C4-2B (cell line): ENCODE measurements at regions not wholly inside any gene's neighbourhood (a gene's known extent, or its start where the extent isn't known, plus 50 kb on each side); places are given as distances from the start of the nearest gene placed in this dataset.

ENCODE experiments used
- CTCF ChIP-seq: fragments of 450-650 bp; conservative IDR thresholded peaks from 2 replicates; pipeline ENCODE4 v1.5.1; 2017; ENCODE audit warnings: mild to moderate bottlenecking
- ZFX ChIP-seq: fragments of 450-650 bp; IDR thresholded peaks from 2 replicates; pipeline ENCODE4 v1.6.1; 2017

DNA sequence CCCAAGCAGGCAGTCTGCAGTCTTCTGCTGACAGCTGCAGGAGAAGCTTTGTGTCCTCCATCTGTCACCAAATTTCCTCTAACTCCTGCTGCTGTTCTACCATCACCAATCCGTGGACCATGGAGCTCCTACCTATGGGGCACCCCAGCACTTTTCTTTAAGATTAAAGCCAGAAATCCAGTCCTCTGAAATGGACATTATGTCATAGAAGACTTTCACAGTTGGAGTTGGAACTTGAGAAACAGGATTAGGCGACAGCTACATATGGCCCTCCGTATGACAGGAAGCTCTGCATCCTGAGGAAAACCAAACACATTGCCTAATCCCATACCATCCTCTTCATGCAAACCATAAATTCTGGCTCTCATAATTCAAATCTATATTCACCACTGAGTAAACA lies 470.6 kb upstream of the GALNTL6 start:
- TF ChIP-seq CTCF (no peak), ZFX (no peak)
